T-cell (primary cell): ENCODE measurements at regions not wholly inside any gene's neighbourhood (a gene's known extent, or its start where the extent isn't known, plus 50 kb on each side); places are given as distances from the start of the nearest gene placed in this dataset.
A peak's percentile ranks its signal among the peaks of the same experiment; 100 is the strongest.
"Not testable (repeated sequence)": the region's sequence is repeated elsewhere in the genome, so short reads cannot be mapped to it uniquely, and the experiment has no call there.

Experiments
- ATAC-seq, 4 experiments: fragments of 200-7000 bp in 3 of 4; fragments of 150-1000 bp in 1 of 4; cut with Tn5 transposase; replicated peaks in 1 of 4; 1 replicate in 3 of 4; 2 replicates in 1 of 4; pipeline ENCODE4 v1.10.0; 2021; ENCODE audit warnings: moderate library complexity in 3 of 4, mild to moderate bottlenecking in 2 of 4, moderate number of reproducible peaks in 1 of 4
- CTCF ChIA-PET, 2 donors: fragments of 300-600 bp; sonication (Branson Sonifier 250); formaldehyde crosslinking; loops; one replicate each; lab custom pipeline; 2022; ENCODE audit warnings: antibody characterized with exemption in 2 of 2; lab: Charles Lee
- POLR2A ChIA-PET, 2 donors: fragments of 300-600 bp; sonication (Branson Sonifier 250); formaldehyde crosslinking; loops; one replicate each; lab custom pipeline; 2022; ENCODE audit warnings: antibody characterized with exemption in 2 of 2; lab: Charles Lee
- DNase-seq, 35 experiments: peaks; one replicate each; pipeline versions ENCODE4 v3.0.0 to v3.0.0-alpha.2; 2013 to 2023
- H3K27ac ChIP-seq: one replicate; pipeline ENCODE4 v1.5.1; 2013; ENCODE audit warnings: low read length
- H3K27me3 ChIP-seq, 2 experiments: replicated peaks in 1 of 2; 1 replicate in 1 of 2; 2 replicates in 1 of 2; pipeline versions ENCODE4 v1.6.1 to v1.7.0; 2013; ENCODE audit warnings: low read length in 1 of 2, mixed read lengths in 1 of 2; ENCODE audit not compliant: control insufficient read depth in 2 of 2, insufficient read depth in 2 of 2; ENCODE audit errors: extremely low read depth in 1 of 2
- H3K36me3 ChIP-seq, 2 donors: 1 replicate in 1 of 2; 2 replicates in 1 of 2; pipeline versions ENCODE4 v1.6.1 to v1.7.0; 2013; ENCODE audit warnings: low read length in 1 of 2; ENCODE audit not compliant: control insufficient read depth in 2 of 2, insufficient read depth in 1 of 2; ENCODE audit errors: extremely low read depth in 1 of 2
- H3K4me1 ChIP-seq, 2 experiments: 1 replicate in 1 of 2; 2 replicates in 1 of 2; pipeline versions ENCODE4 v1.6.1 to v1.7.0; 2013; ENCODE audit warnings: low read length in 2 of 2, mixed read lengths in 1 of 2; ENCODE audit not compliant: insufficient read depth in 2 of 2, control insufficient read depth in 1 of 2; ENCODE audit errors: extremely low read depth in 1 of 2
- H3K4me3 ChIP-seq, 2 donors: 1 replicate in 1 of 2; 2 replicates in 1 of 2; pipeline versions ENCODE4 v1.5.1 to v1.7.0; 2013; ENCODE audit warnings: mild to moderate bottlenecking in 2 of 2, low read length in 1 of 2, moderate library complexity in 1 of 2; ENCODE audit not compliant: control insufficient read depth in 1 of 2; ENCODE audit errors: extremely low read depth in 1 of 2
- H3K9me3 ChIP-seq: 2 replicates; pipeline ENCODE4 v1.7.0; 2013
- H3K27ac Mint-ChIP-seq, 2 donors: one replicate each; pipeline ENCODE4 v1.8.0; 2020 to 2021; ENCODE audit warnings: mild to moderate bottlenecking in 2 of 2, mixed read lengths in 2 of 2
- H3K27me3 Mint-ChIP-seq, 2 donors: one replicate each; pipeline ENCODE4 v1.8.0; 2021 to 2022; ENCODE audit warnings: mixed read lengths in 2 of 2
- H3K36me3 Mint-ChIP-seq: one replicate; pipeline ENCODE4 v1.8.0; 2021; ENCODE audit warnings: mixed read lengths
- H3K4me1 Mint-ChIP-seq, 3 donors: one replicate each; pipeline ENCODE4 v1.8.0; 2020 to 2022; ENCODE audit warnings: mixed read lengths in 3 of 3, mild to moderate bottlenecking in 1 of 3
- H3K4me3 Mint-ChIP-seq, 3 donors: one replicate each; pipeline ENCODE4 v1.8.0; 2020 to 2022; ENCODE audit warnings: mild to moderate bottlenecking in 3 of 3, mixed read lengths in 3 of 3, moderate library complexity in 3 of 3
- H3K9me3 Mint-ChIP-seq, 3 donors: one replicate each; pipeline ENCODE4 v1.8.0; 2020 to 2022; ENCODE audit warnings: mixed read lengths in 3 of 3
- WGBS: methylation state at CpG from one replicate; pipeline ENCODE4 v1.1.5; 2013; ENCODE audit warnings: missing lambda C conversion rate; ENCODE audit not compliant: insufficient coverage; 5-methylcytosine and 5-hydroxymethylcytosine counted together

GRCh38 chr3:139123377-139124095 is 78.8 kb upstream of the PRR23C start:
- ChIA-PET POLR2A (no interaction called here), CTCF (no interaction called here)
- Histone ChIP-seq H3K4me1 (no peaks in the 10 kb centered on the region), H3K27ac (no peak overlapping the region), H3K36me3 (no peaks in the 10 kb centered on the region), H3K4me3 (no peak overlapping the region), H3K27me3 (no peaks in the 10 kb centered on the region), H3K9me3 (no peaks in the 10 kb centered on the region)
- H3K27ac Mint-ChIP-seq = no peak overlapping the region
- no peak overlapping the region for H3K4me3 Mint-ChIP-seq
- no peaks in the 10 kb centered on the region for H3K36me3 Mint-ChIP-seq
- no peak for DNase-seq
- peaks cover 0 to 7% of the 10 kb centered on the region in 2 donors for H3K27me3 Mint-ChIP-seq
- no peak for ATAC-seq
- no peaks in the 10 kb centered on the region for H3K4me1 Mint-ChIP-seq
- no peaks in the 10 kb centered on the region for H3K9me3 Mint-ChIP-seq
- 41% methylated on average over 3 of the region's 10 CpGs for WGBS

DNA sequence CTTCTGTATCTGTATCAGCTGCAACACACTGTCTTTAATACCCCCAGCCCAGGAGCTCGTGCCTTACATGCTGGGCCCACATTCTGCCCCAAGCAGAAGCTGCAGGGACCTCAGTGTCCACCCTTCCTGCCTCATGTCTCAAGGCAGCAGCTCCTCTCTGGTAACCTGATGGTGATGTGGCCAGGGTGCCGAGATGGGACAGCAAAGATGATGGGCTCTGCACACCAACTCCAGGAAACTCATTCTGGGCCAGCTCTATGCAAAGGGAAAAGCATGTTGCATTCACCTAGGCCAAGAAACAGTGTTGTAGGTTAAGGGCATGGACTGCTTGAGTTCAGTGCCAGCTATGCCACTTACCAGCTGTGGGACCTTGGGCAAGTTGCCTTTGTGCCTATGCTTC is 79.5 kb upstream of the PRR23C start:
- DNase-seq (no peak), ATAC-seq (no peak)
- ChIA-PET POLR2A (no interaction called here), CTCF (no interaction called here)
- no peaks in the 10 kb centered on the region for H3K9me3 Mint-ChIP-seq
- H3K4me1 Mint-ChIP-seq = no peaks in the 10 kb centered on the region
- H3K36me3 ChIP-seq = no peaks in the 10 kb centered on the region
- H3K36me3 Mint-ChIP-seq = no peaks in the 10 kb centered on the region
- H3K9me3 ChIP-seq = no peaks in the 10 kb centered on the region
- H3K27me3 ChIP-seq = no peaks in the 10 kb centered on the region
- H3K4me3 Mint-ChIP-seq = no peak overlapping the region
- no peaks in the 10 kb centered on the region for H3K4me1 ChIP-seq
- peaks cover 0 to 7% of the 10 kb centered on the region in 2 donors for H3K27me3 Mint-ChIP-seq
- no peak overlapping the region for H3K27ac Mint-ChIP-seq
- WGBS = 67% methylated on average over 1 of the region's 2 CpGs
- H3K27ac ChIP-seq = no peak overlapping the region
- H3K4me3 ChIP-seq = no peak overlapping the region

GRCh38 chr3:139127101-139127500 is 82.4 kb upstream of the PRR23C start:
- ChIA-PET CTCF (no interaction called here), POLR2A (no interaction called here)
- 80% methylated on average over 1 of the region's 1 CpG for WGBS
- Mint-ChIP-seq H3K4me3 (no peak overlapping the region), H3K9me3 (no peaks in the 10 kb centered on the region), H3K27me3 (peaks cover 0 to 3% of the 10 kb centered on the region in 2 donors), H3K27ac (no peak overlapping the region), H3K4me1 (no peaks in the 10 kb centered on the region), H3K36me3 (no peaks in the 10 kb centered on the region)
- no peak for ATAC-seq
- Histone ChIP-seq H3K36me3 (no peaks in the 10 kb centered on the region), H3K4me3 (no peak overlapping the region), H3K4me1 (no peaks in the 10 kb centered on the region), H3K9me3 (no peaks in the 10 kb centered on the region), H3K27me3 (no peaks in the 10 kb centered on the region), H3K27ac (no peak overlapping the region)
- no peak for DNase-seq

DNA sequence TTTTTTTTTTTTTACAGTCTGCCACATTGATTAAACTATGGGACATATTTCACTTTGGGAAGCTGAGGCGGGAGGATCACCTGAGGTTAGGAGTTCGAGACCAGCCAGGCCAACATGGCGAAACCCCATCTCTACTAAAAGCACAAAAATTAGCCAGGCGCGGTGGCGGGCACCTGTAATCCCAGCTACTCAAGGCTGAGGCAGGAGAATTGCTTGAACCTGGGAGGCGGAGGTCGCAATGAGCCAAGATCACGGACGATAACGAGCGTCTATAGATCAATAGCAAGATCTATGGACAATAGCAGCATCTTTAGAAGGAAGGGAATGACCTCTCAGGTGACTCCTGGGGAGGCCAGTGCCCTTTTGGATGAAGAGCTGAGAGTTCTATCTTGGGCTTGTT is 82.9 kb upstream of the PRR23C start:
- CTCF ChIA-PET, ATAC-seq, H3K27ac Mint-ChIP-seq: not testable (repeated sequence)

GRCh38 chr3:139128803-139129202 is 84.1 kb upstream of the PRR23C start:
- CTCF ChIA-PET = no interaction called here
- Histone ChIP-seq H3K27me3 (no peaks in the 10 kb centered on the region), H3K9me3 (no peaks in the 10 kb centered on the region), H3K4me3 (no peak overlapping the region), H3K4me1 (no peaks in the 10 kb centered on the region), H3K27ac (no peak overlapping the region), H3K36me3 (no peaks in the 10 kb centered on the region)
- POLR2A ChIA-PET = no interaction called here
- Mint-ChIP-seq H3K4me3 (no peak overlapping the region), H3K9me3 (no peaks in the 10 kb centered on the region), H3K27me3 (peaks cover 3 to 5% of the 10 kb centered on the region in 2 donors), H3K27ac (no peak overlapping the region), H3K4me1 (no peaks in the 10 kb centered on the region), H3K36me3 (no peaks in the 10 kb centered on the region)
- no peak for DNase-seq
- 62% methylated on average over 2 of the region's 2 CpGs for WGBS
- ATAC-seq = no peak

More for the DNA sequence above, 82.9 kb upstream of the PRR23C start:
- H3K27me3 ChIP-seq, H3K4me3 ChIP-seq, DNase-seq, H3K4me1 ChIP-seq, H3K36me3 ChIP-seq, POLR2A ChIA-PET, H3K9me3 ChIP-seq, H3K9me3 Mint-ChIP-seq, H3K27ac ChIP-seq, H3K36me3 Mint-ChIP-seq, H3K27me3 Mint-ChIP-seq, H3K4me3 Mint-ChIP-seq, H3K4me1 Mint-ChIP-seq: not testable (repeated sequence)
- WGBS = 88% methylated on average over 12 of the region's 12 CpGs

DNA sequence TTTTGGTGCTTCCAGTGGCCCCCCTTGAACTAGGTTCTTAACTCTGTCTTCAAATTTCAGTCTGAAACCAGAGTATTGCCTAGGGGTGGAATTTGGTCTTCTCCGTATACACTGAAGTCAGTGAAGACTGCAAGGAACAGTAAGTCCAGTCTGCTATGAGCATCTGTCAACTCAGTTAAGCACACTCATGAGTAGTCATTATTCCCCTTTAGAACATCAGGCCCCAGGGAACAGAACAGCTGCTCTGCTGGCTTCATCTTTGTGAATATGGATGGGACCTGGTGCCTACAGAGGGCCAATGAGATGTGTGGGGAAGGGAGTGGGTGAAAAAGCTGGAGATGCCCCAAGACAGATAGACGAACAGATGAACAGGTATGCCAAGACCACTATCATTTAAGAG is 85.2 kb upstream of the PRR23C start:
- CTCF ChIA-PET = no interaction called here
- H3K4me1 Mint-ChIP-seq = no peaks in the 10 kb centered on the region
- H3K27me3 Mint-ChIP-seq = peaks cover 3 to 5% of the 10 kb centered on the region in 2 donors

More for the DNA sequence above, 85.2 kb upstream of the PRR23C start:
- no peak overlapping the region for H3K4me3 ChIP-seq
- 100% methylated on average over 1 of the region's 2 CpGs for WGBS
- ATAC-seq (peak in 1 of 4 experiments; percentile 15), DNase-seq (no peak)
- no peaks in the 10 kb centered on the region for H3K27me3 ChIP-seq
- H3K9me3 ChIP-seq = no peaks in the 10 kb centered on the region
- Mint-ChIP-seq H3K4me3 (no peak overlapping the region), H3K9me3 (no peaks in the 10 kb centered on the region), H3K27ac (no peak overlapping the region), H3K36me3 (no peaks in the 10 kb centered on the region)
- POLR2A ChIA-PET = no interaction called here
- H3K36me3 ChIP-seq = no peaks in the 10 kb centered on the region
- no peaks in the 10 kb centered on the region for H3K4me1 ChIP-seq
- no peak overlapping the region for H3K27ac ChIP-seq
